ENCODE measurements at regions not wholly inside any gene's neighbourhood (a gene's known extent, or its start where the extent isn't known, plus 50 kb on each side); places are given as distances from the start of the nearest gene placed in this dataset.

GRCh38 chr11:27187848-27188621 lies 147.4 kb downstream of the BBOX1 start:
- no peak for DNase-seq (ENCODE audit: low spot score)

GRCh38 chr11:27187075-27187847 lies 146.6 kb downstream of the BBOX1 start:
- DNase-seq (ENCODE audit: low spot score) = no peak

DNA sequence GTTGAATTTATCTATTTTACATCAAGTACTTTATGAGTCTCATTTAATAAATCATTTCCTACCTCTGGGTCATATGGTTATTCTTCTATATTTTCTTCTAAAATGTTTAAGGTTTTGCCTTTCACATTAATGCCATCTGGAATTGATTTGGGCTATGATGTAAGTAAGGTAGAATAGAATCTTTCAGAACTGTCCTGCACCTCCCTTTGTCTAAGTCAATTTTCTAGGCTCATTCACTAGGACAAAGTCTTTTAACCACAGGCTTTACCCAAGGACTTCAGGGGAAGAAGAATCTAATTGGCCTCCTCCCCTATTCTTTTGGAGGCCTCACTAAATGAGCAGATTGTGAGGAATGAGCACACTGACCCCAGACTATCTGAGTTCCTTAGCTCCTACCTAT lies 146.0 kb downstream of the BBOX1 start:
- no peak for DNase-seq (ENCODE audit: low spot score)

DNA sequence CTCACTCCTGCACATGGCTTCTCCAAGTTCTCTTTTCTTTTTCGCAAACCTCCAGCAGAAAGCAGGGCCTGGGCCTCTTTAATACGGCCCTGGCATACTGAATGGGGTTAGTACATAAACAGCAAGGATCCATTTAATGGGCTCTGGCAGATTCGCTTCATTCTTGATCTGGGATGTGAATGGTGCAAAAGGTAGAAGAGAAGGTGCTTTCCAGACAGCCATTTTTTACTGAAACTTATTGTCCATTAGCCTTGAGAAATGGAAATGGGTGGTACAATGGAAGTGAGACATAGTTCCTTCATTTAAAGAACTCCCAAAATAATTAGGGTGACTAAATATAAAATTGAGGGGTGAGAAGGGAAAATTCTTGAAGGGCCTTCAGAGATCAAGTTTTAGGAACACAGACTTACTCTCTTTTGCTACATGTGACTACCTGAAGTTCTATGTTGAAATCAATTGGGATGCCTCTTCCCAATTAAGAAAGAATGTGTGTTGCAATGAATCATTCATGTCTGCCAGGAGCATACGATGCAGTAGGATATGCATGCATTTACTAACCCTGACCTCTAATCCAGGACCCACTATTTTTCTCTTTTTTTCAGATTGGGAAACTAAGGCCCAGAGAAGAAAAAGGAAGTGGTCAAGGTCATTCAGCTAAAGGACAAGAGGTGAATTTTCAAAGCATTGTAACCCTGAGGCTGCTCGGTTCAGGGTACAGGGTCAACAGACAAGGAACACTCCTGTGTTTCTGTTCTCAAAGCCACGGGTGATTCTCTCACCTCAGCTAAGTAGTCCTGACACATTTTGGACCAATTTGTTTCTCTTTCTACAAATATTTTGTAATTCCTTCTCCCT lies 144.1 kb downstream of the BBOX1 start:
- DNase-seq (ENCODE audit: low spot score) = no peak

DNA sequence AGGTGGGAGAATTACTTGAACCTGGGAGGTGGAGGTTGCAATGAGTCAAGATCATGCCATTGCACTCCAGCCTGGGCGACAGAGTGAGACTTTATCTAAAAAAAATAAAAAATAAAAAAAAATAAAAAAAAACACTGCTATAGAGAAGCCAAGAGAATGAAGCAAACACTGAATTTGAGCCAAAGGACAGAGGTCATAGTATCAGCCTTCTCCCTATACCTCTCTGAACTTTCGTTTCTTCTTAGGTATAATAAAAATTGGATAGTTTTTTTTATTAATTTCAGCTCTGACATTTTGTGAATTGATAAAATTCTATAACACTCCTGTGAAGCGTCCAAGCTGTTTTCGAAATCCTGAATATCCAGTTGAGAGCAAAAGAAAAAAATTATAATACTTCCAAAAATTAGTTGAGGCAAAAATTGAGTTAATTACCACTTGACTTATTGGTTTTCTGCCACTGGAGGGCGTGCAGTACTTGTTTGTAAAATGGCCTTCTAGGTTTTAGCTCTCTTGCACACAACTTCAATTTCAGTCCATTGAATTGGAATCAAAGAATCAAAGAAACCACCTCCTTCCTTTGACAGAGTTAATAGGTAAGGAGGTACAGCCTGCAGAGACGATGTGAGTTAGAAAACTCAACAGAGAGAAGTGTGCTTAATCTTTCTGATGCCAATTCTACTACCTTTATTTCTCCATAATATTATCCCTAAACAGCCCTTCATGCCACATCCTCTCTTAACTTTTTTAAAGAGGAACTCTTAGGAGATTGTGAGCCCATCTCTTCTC lies 143.2 kb downstream of the BBOX1 start:
- no peak for DNase-seq (ENCODE audit: low spot score)

DNA sequence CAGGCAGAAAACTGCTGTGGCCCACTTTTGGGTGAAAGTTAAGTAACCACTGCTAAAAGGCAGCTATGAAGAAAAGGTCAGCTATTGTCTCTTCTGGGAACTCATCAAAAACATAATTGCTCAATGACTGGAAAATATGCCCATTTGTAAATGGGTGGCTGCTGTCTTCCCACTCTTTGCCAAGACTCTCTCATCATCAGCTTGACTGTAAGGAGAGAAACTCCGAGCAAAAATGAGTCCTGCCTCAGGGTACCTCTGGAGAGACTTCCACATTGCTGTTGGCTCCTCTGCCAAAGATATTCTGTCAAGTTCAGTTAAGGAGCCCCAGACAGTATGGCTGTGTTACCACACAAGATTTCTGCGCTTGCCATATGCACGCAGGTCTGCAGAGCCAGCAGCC lies 138.7 kb downstream of the BBOX1 start:
- no peak for DNase-seq (ENCODE audit: low spot score)

GRCh38 chr11:27178859-27179258 lies 138.2 kb downstream of the BBOX1 start:
- DNase-seq (ENCODE audit: low spot score) = no peak

All from left forelimb (tissue), 1 donor.